ENCODE measurements at regions not wholly inside any gene's neighbourhood (a gene's known extent, or its start where the extent isn't known, plus 50 kb on each side); places are given as distances from the start of the nearest gene placed in this dataset.
"Not testable (repeated sequence)": the region's sequence is repeated elsewhere in the genome, so short reads cannot be mapped to it uniquely, and the experiment has no call there.

- Mint-ChIP-seq H3K27me3 (no peaks in the 10 kb centered on the region), H3K4me3 (no peak overlapping the region), H3K27ac (no peak overlapping the region), H3K4me1 (no peaks in the 10 kb centered on the region), H3K36me3 (ENCODE audit: low read depth) (no peaks in the 10 kb centered on the region), H3K9me3 (no peaks in the 10 kb centered on the region)
- no peak for DNase-seq
- intact Hi-C loops (cut with micrococcal nuclease) = no loop called here
Measured at GRCh38 chr3:147117631-147118030, 288.7 kb downstream of the ZIC4 start.

GRCh38 chr3:147113293-147114044 lies 292.9 kb downstream of the ZIC4 start:
- no peaks in the 10 kb centered on the region for H3K9me3 Mint-ChIP-seq
- H3K36me3 Mint-ChIP-seq (ENCODE audit: low read depth) = no peaks in the 10 kb centered on the region
- H3K27ac Mint-ChIP-seq = no peak overlapping the region
- H3K4me3 Mint-ChIP-seq = no peak overlapping the region
- intact Hi-C loops (cut with micrococcal nuclease) = no loop called here
- no peak for DNase-seq
- no peaks in the 10 kb centered on the region for H3K27me3 Mint-ChIP-seq
- no peaks in the 10 kb centered on the region for H3K4me1 Mint-ChIP-seq

- no peaks in the 10 kb centered on the region for H3K36me3 Mint-ChIP-seq (ENCODE audit: low read depth)
- no peaks in the 10 kb centered on the region for H3K4me1 Mint-ChIP-seq
- intact Hi-C loops (cut with micrococcal nuclease) = no loop called here
Measured at GRCh38 chr3:147099076-147099475, 307.3 kb downstream of the ZIC4 start.

GRCh38 chr3:147090461-147090860 lies 315.9 kb downstream of the ZIC4 start:
- Mint-ChIP-seq H3K27me3 (no peaks in the 10 kb centered on the region), H3K9me3 (peaks cover 4% of the 10 kb centered on the region), H3K27ac (no peak overlapping the region), H3K4me1 (no peaks in the 10 kb centered on the region), H3K4me3 (no peak overlapping the region), H3K36me3 (ENCODE audit: low read depth) (no peaks in the 10 kb centered on the region)
- DNase-seq = no peak
- intact Hi-C loops (cut with micrococcal nuclease) = no loop called here

More at GRCh38 chr3:147099076-147099475, 307.3 kb downstream of the ZIC4 start:
- DNase-seq = no peak
- Mint-ChIP-seq H3K4me3 (no peak overlapping the region), H3K27me3 (no peaks in the 10 kb centered on the region), H3K27ac (no peak overlapping the region), H3K9me3 (peaks cover 10% of the 10 kb centered on the region)

- no peak overlapping the region for H3K27ac Mint-ChIP-seq
- DNase-seq = no peak
- intact Hi-C loops (cut with micrococcal nuclease) = no loop called here
- H3K9me3 Mint-ChIP-seq = no peaks in the 10 kb centered on the region
- H3K27me3 Mint-ChIP-seq = no peaks in the 10 kb centered on the region
- H3K4me3 Mint-ChIP-seq = no peak overlapping the region
- H3K4me1 Mint-ChIP-seq = no peaks in the 10 kb centered on the region
- H3K36me3 Mint-ChIP-seq (ENCODE audit: low read depth) = no peaks in the 10 kb centered on the region
Measured at GRCh38 chr3:147089286-147089685, 317.1 kb downstream of the ZIC4 start.

GRCh38 chr3:147059500-147059899 lies 346.8 kb downstream of the ZIC4 start:
- intact Hi-C loops (cut with micrococcal nuclease); H3K27ac Mint-ChIP-seq; DNase-seq; H3K27me3 Mint-ChIP-seq; H3K36me3 Mint-ChIP-seq (ENCODE audit: low read depth); H3K9me3 Mint-ChIP-seq; H3K4me1 Mint-ChIP-seq; H3K4me3 Mint-ChIP-seq: not testable (repeated sequence)

- intact Hi-C loops (cut with micrococcal nuclease) = no loop called here
- H3K27me3 Mint-ChIP-seq = no peaks in the 10 kb centered on the region
Measured at GRCh38 chr3:147049821-147050220, 356.5 kb downstream of the ZIC4 start.

GRCh38 chr3:147049305-147049704 lies 357.0 kb downstream of the ZIC4 start:
- Mint-ChIP-seq H3K36me3 (ENCODE audit: low read depth) (no peaks in the 10 kb centered on the region), H3K9me3 (peaks cover 10% of the 10 kb centered on the region), H3K4me1 (no peaks in the 10 kb centered on the region)

More at GRCh38 chr3:147049821-147050220, 356.5 kb downstream of the ZIC4 start:
- H3K9me3 Mint-ChIP-seq = peaks cover 10% of the 10 kb centered on the region
- H3K27ac Mint-ChIP-seq = no peak overlapping the region
- H3K4me3 Mint-ChIP-seq = no peak overlapping the region
- H3K36me3 Mint-ChIP-seq (ENCODE audit: low read depth) = no peaks in the 10 kb centered on the region
- no peak for DNase-seq
- H3K4me1 Mint-ChIP-seq = no peaks in the 10 kb centered on the region

GRCh38 chr3:147046916-147047315 lies 359.4 kb downstream of the ZIC4 start:
- DNase-seq = no peak
- H3K36me3 Mint-ChIP-seq (ENCODE audit: low read depth) = no peaks in the 10 kb centered on the region

More at GRCh38 chr3:147049305-147049704, 357.0 kb downstream of the ZIC4 start:
- Mint-ChIP-seq H3K4me3 (no peak overlapping the region), H3K27ac (no peak overlapping the region), H3K27me3 (no peaks in the 10 kb centered on the region)
- intact Hi-C loops (cut with micrococcal nuclease) = no loop called here
- no peak for DNase-seq

GRCh38 chr3:147038481-147038880 lies 367.9 kb downstream of the ZIC4 start:
- H3K9me3 Mint-ChIP-seq = peaks cover 13% of the 10 kb centered on the region
- DNase-seq = no peak
- no peak overlapping the region for H3K4me3 Mint-ChIP-seq
- H3K27me3 Mint-ChIP-seq = no peaks in the 10 kb centered on the region
- no peak overlapping the region for H3K27ac Mint-ChIP-seq
- no peaks in the 10 kb centered on the region for H3K36me3 Mint-ChIP-seq (ENCODE audit: low read depth)
- intact Hi-C loops (cut with micrococcal nuclease) = no loop called here
- no peaks in the 10 kb centered on the region for H3K4me1 Mint-ChIP-seq

More at GRCh38 chr3:147046916-147047315, 359.4 kb downstream of the ZIC4 start:
- intact Hi-C loops (cut with micrococcal nuclease) = no loop called here
- no peak overlapping the region for H3K27ac Mint-ChIP-seq
- no peak overlapping the region for H3K4me3 Mint-ChIP-seq
- no peaks in the 10 kb centered on the region for H3K4me1 Mint-ChIP-seq
- H3K27me3 Mint-ChIP-seq = no peaks in the 10 kb centered on the region
- H3K9me3 Mint-ChIP-seq = peaks cover 7% of the 10 kb centered on the region

GRCh38 chr3:147034359-147034758 lies 372.0 kb downstream of the ZIC4 start:
- intact Hi-C loops (cut with micrococcal nuclease) = no loop called here
- H3K4me1 Mint-ChIP-seq = no peaks in the 10 kb centered on the region
- no peak for DNase-seq
- no peak overlapping the region for H3K4me3 Mint-ChIP-seq
- H3K9me3 Mint-ChIP-seq = peaks cover 10% of the 10 kb centered on the region
- H3K27ac Mint-ChIP-seq = no peak overlapping the region
- H3K27me3 Mint-ChIP-seq = no peaks in the 10 kb centered on the region
- no peaks in the 10 kb centered on the region for H3K36me3 Mint-ChIP-seq (ENCODE audit: low read depth)

GRCh38 chr3:147030274-147030673 lies 376.1 kb downstream of the ZIC4 start:
- H3K9me3 Mint-ChIP-seq = peaks cover 10% of the 10 kb centered on the region
- H3K27me3 Mint-ChIP-seq = no peaks in the 10 kb centered on the region
- H3K4me1 Mint-ChIP-seq = no peaks in the 10 kb centered on the region
- intact Hi-C loops (cut with micrococcal nuclease) = no loop called here
- no peak for DNase-seq
- no peak overlapping the region for H3K27ac Mint-ChIP-seq
- H3K36me3 Mint-ChIP-seq (ENCODE audit: low read depth) = no peaks in the 10 kb centered on the region
- H3K4me3 Mint-ChIP-seq = no peak overlapping the region

- Mint-ChIP-seq H3K27me3 (no peaks in the 10 kb centered on the region), H3K4me3 (no peak overlapping the region), H3K9me3 (peaks cover 3% of the 10 kb centered on the region), H3K27ac (no peak overlapping the region), H3K4me1 (no peaks in the 10 kb centered on the region), H3K36me3 (ENCODE audit: low read depth) (no peaks in the 10 kb centered on the region)
- intact Hi-C loops (cut with micrococcal nuclease) = no loop called here
- no peak for DNase-seq
Measured at GRCh38 chr3:147015334-147015733, 391.0 kb downstream of the ZIC4 start.

- Mint-ChIP-seq H3K4me1 (no peaks in the 10 kb centered on the region), H3K27me3 (no peaks in the 10 kb centered on the region), H3K9me3 (no peaks in the 10 kb centered on the region), H3K4me3 (no peak overlapping the region), H3K27ac (no peak overlapping the region), H3K36me3 (ENCODE audit: low read depth) (no peaks in the 10 kb centered on the region)
- intact Hi-C loops (cut with micrococcal nuclease) = no loop called here
- no peak for DNase-seq
Measured at GRCh38 chr3:147008886-147009285, 397.5 kb downstream of the ZIC4 start.

- Mint-ChIP-seq H3K4me1 (no peaks in the 10 kb centered on the region), H3K4me3 (no peak overlapping the region), H3K36me3 (ENCODE audit: low read depth) (no peaks in the 10 kb centered on the region), H3K27ac (no peak overlapping the region), H3K9me3 (no peaks in the 10 kb centered on the region), H3K27me3 (no peaks in the 10 kb centered on the region)
- intact Hi-C loops (cut with micrococcal nuclease) = no loop called here
- DNase-seq = no peak
Measured at GRCh38 chr3:147008458-147008857, 397.9 kb downstream of the ZIC4 start.

All from activated CD4-positive, alpha-beta T cell treated with anti-CD3 and anti-CD28 coated beads, Interleukin-2, amount 10 ng/mL, durations not matched to agents 24 days and 14 days (primary cell).